ENCODE measurements at regions not wholly inside any gene's neighbourhood (a gene's known extent, or its start where the extent isn't known, plus 50 kb on each side); places are given as distances from the start of the nearest gene placed in this dataset.
A peak's percentile ranks its signal among the peaks of the same experiment; 100 is the strongest.
"Not testable (repeated sequence)": the region's sequence is repeated elsewhere in the genome, so short reads cannot be mapped to it uniquely, and the experiment has no call there.

- no peak for DNase-seq
These were observed 327.9 kb downstream of the SQOR start for GRCh38 chr15:45962733-45963132.

- DNase-seq, result no peak
These were observed 335.7 kb downstream of the SQOR start for GRCh38 chr15:45970542-45970941.

GRCh38 chr15:45980366-45980765 lies 345.5 kb downstream of the SQOR start:
- no peak for DNase-seq

- no peak for DNase-seq
These were observed 346.8 kb downstream of the SQOR start for GRCh38 chr15:45981625-45982024.

- DNase-seq, result no peak
These were observed 357.0 kb downstream of the SQOR start for GRCh38 chr15:45991863-45992262.

GRCh38 chr15:45993072-45993471 lies 358.2 kb downstream of the SQOR start:
- no peak for DNase-seq

GRCh38 chr15:45993508-45993907 lies 358.7 kb downstream of the SQOR start:
- DNase-seq, result no peak

GRCh38 chr15:45995800-45996199 lies 361.0 kb downstream of the SQOR start:
- no peak for DNase-seq

GRCh38 chr15:46014532-46014931 lies 379.7 kb downstream of the SQOR start:
- no peak for DNase-seq

- no peak for DNase-seq
These were observed 399.9 kb downstream of the SQOR start for GRCh38 chr15:46034755-46035154.

GRCh38 chr15:46039703-46040102 lies 404.9 kb downstream of the SQOR start:
- no peak for DNase-seq

GRCh38 chr15:46041905-46042304 lies 407.1 kb downstream of the SQOR start:
- no peak for DNase-seq

GRCh38 chr15:46059921-46060594 lies 425.2 kb downstream of the SQOR start:
- no peak for DNase-seq

- DNase-seq, result no peak
These were observed 426.2 kb downstream of the SQOR start for GRCh38 chr15:46061002-46061401.

- no peak for DNase-seq
These were observed 442.4 kb downstream of the SQOR start for GRCh38 chr15:46077220-46077619.

- no peak for DNase-seq
These were observed 444.2 kb downstream of the SQOR start for GRCh38 chr15:46079046-46079445.

- peak; percentile 5 for DNase-seq
These were observed 445.2 kb downstream of the SQOR start for GRCh38 chr15:46080016-46080415.

GRCh38 chr15:46088486-46089445 lies 453.9 kb downstream of the SQOR start:
- DNase-seq, result peak; percentile 29

- DNase-seq, result peak; percentile 36
These were observed 454.7 kb downstream of the SQOR start for GRCh38 chr15:46089467-46089935.

GRCh38 chr15:46091860-46092450 lies 457.1 kb downstream of the SQOR start:
- peak; percentile 41 for DNase-seq

- DNase-seq, result not testable (repeated sequence)
These were observed 463.2 kb downstream of the SQOR start for GRCh38 chr15:46098006-46098405.

GRCh38 chr15:46110755-46111154 lies 475.9 kb downstream of the SQOR start:
- no peak for DNase-seq

- DNase-seq, result no peak
These were observed 476.9 kb downstream of the SQOR start for GRCh38 chr15:46111730-46112129.

- DNase-seq, result peak; percentile 33
These were observed 482.2 kb downstream of the SQOR start for GRCh38 chr15:46117071-46117470.
